Uterus (tissue), 3 donors: ENCODE measurements at regions not wholly inside any gene's neighbourhood (a gene's known extent, or its start where the extent isn't known, plus 50 kb on each side); places are given as distances from the start of the nearest gene placed in this dataset.

Source experiments
- DNase-seq, 2 donors: peaks; one replicate each; pipeline ENCODE4 v3.0.0-alpha.2; 2019 to 2020
- H3K27ac ChIP-seq, 2 donors: fragments of 200-600 bp; sonication (generic); 1 replicate in 1 of 2; 2 replicates in 1 of 2; pipeline ENCODE4 v1.5.1; 2016 to 2018
- H3K27me3 ChIP-seq, 2 donors: fragments of 200-600 bp; sonication (generic); one replicate each; pipeline ENCODE4 v1.5.1; 2018 to 2019; ENCODE audit warnings: control low read depth in 1 of 2
- H3K36me3 ChIP-seq, 2 donors: fragments of 200-600 bp; sonication (generic); one replicate each; pipeline ENCODE4 v1.5.1; 2019; ENCODE audit warnings: control low read depth in 1 of 2
- H3K4me1 ChIP-seq, 2 donors: fragments of 200-600 bp; sonication (generic); one replicate each; pipeline ENCODE4 v1.5.1; 2018 to 2019; ENCODE audit warnings: control low read depth in 1 of 2
- H3K4me3 ChIP-seq, 2 donors: fragments of 200-600 bp; sonication (generic); 1 replicate in 1 of 2; 2 replicates in 1 of 2; pipeline ENCODE4 v1.5.1; 2018 to 2019; ENCODE audit warnings: mild to moderate bottlenecking in 1 of 2
- H3K9me3 ChIP-seq, 2 donors: fragments of 200-600 bp; sonication (generic); one replicate each; pipeline ENCODE4 v1.5.1; 2019; ENCODE audit warnings: control low read depth in 1 of 2
- CTCF ChIP-seq, 4 experiments: fragments of 200-600 bp in 2 of 4; fragments of 450-650 bp in 2 of 4; sonication (generic) in 2 of 4; IDR thresholded peaks; one replicate each; pipeline ENCODE4 v1.5.1; 2016 to 2019; ENCODE audit warnings: antibody characterized with exemption in 4 of 4, mild to moderate bottlenecking in 2 of 4, moderate library complexity in 1 of 4
- POLR2A ChIP-seq, 2 donors: fragments of 450-650 bp; IDR thresholded peaks; one replicate each; pipeline ENCODE4 v1.6.1; 2016; ENCODE audit warnings: antibody characterized with exemption in 2 of 2, mild to moderate bottlenecking in 1 of 2, moderate library complexity in 1 of 2
- intact Hi-C: fragments of 100-400 bp; cut with DNase I; formaldehyde crosslinking; loops from one replicate; pipeline ENCODE4 v1.15.1; 2023; ENCODE audit warnings: low total_unique reads
- donor health status: DM: yes; HTN: yes; CAD: no.

GRCh38 chr13:88068975-88069374 is 397.8 kb downstream of the SLITRK5 start:
- no peak for DNase-seq
- TF ChIP-seq CTCF (IDR thresholded peaks at IDR 0.05) (no peak), POLR2A (IDR thresholded peaks at IDR 0.05) (no peak)
- Histone ChIP-seq H3K36me3 (no peaks in the 10 kb centered on the region), H3K27me3 (peaks cover 0 to 5% of the 10 kb centered on the region in 2 donors), H3K4me1 (no peaks in the 10 kb centered on the region), H3K9me3 (no peaks in the 10 kb centered on the region), H3K4me3 (no peak overlapping the region), H3K27ac (no peak overlapping the region)
- intact Hi-C loops: no loop called here

- DNase-seq: no peak
- Histone ChIP-seq H3K27ac (no peak overlapping the region), H3K36me3 (no peaks in the 10 kb centered on the region), H3K27me3 (peaks cover 0 to 5% of the 10 kb centered on the region in 2 donors), H3K9me3 (no peaks in the 10 kb centered on the region), H3K4me1 (no peaks in the 10 kb centered on the region), H3K4me3 (no peak overlapping the region)
- no peak for TF ChIP-seq POLR2A (IDR thresholded peaks at IDR 0.05)
- TF ChIP-seq CTCF (IDR thresholded peaks at IDR 0.05): no peak
- intact Hi-C loops: no loop called here
Observed at GRCh38 chr13:88071371-88071770, 400.2 kb downstream of the SLITRK5 start.

GRCh38 chr13:88074794-88075510 is 403.8 kb downstream of the SLITRK5 start:
- H3K4me3 ChIP-seq: no peak overlapping the region
- TF ChIP-seq CTCF (IDR thresholded peaks at IDR 0.05) (no peak), POLR2A (IDR thresholded peaks at IDR 0.05) (no peak)
- DNase-seq: peak in 1 of 2 donors; percentile 21
- H3K9me3 ChIP-seq: no peaks in the 10 kb centered on the region
- intact Hi-C loops: no loop called here
- no peaks in the 10 kb centered on the region for H3K36me3 ChIP-seq
- H3K4me1 ChIP-seq: no peaks in the 10 kb centered on the region
- peaks cover 0 to 5% of the 10 kb centered on the region in 2 donors for H3K27me3 ChIP-seq
- no peak overlapping the region for H3K27ac ChIP-seq

GRCh38 chr13:88085036-88085435 is 413.9 kb downstream of the SLITRK5 start:
- no peak overlapping the region for H3K27ac ChIP-seq
- no peaks in the 10 kb centered on the region for H3K27me3 ChIP-seq
- no peak for DNase-seq
- H3K4me3 ChIP-seq: no peak overlapping the region
- TF ChIP-seq POLR2A (IDR thresholded peaks at IDR 0.05): no peak
- no peak for TF ChIP-seq CTCF (IDR thresholded peaks at IDR 0.05)
- H3K9me3 ChIP-seq: no peaks in the 10 kb centered on the region
- H3K4me1 ChIP-seq: no peaks in the 10 kb centered on the region
- no peaks in the 10 kb centered on the region for H3K36me3 ChIP-seq
- intact Hi-C loops: no loop called here

- intact Hi-C loops: no loop called here
- TF ChIP-seq CTCF (IDR thresholded peaks at IDR 0.05): no peak
- no peak for TF ChIP-seq POLR2A (IDR thresholded peaks at IDR 0.05)
- no peak for DNase-seq
- H3K9me3 ChIP-seq: no peaks in the 10 kb centered on the region
- H3K27me3 ChIP-seq: no peaks in the 10 kb centered on the region
- H3K36me3 ChIP-seq: no peaks in the 10 kb centered on the region
- no peaks in the 10 kb centered on the region for H3K4me1 ChIP-seq
- H3K27ac ChIP-seq: no peak overlapping the region
- H3K4me3 ChIP-seq: no peak overlapping the region
Observed at GRCh38 chr13:88086577-88086976, 415.4 kb downstream of the SLITRK5 start.
